ENCODE measurements at regions not wholly inside any gene's neighbourhood (a gene's known extent, or its start where the extent isn't known, plus 50 kb on each side); places are given as distances from the start of the nearest gene placed in this dataset.

- peaks cover 33% of the 10 kb centered on the region for H3K4me1 ChIP-seq (replicated peaks; ENCODE audit: insufficient read depth)
- H2AFZ ChIP-seq: peak overlapping the region; percentile 55; the same call in 1 of the 2 replicates
- peak overlapping the region; percentile 46 for H3K4me2 ChIP-seq
- no peaks in the 10 kb centered on the region for H4K20me1 ChIP-seq (ENCODE audit: insufficient read depth)
- intact Hi-C loops (cut with micrococcal nuclease; ENCODE audit: unreplicated experiment): loop anchor here (1.0 kb wide), 2 partner anchors 30 to 86 kb away; no protein-coding TSS in a partner anchor
- TF ChIP-seq CTCF (conservative IDR thresholded peaks at IDR 0.05): no peak
- TF ChIP-seq EZH2 (IDR thresholded peaks at IDR 0.05; ENCODE audit: low read depth): no peak
- peak; percentile 75 to 93 for DNase-seq
- no TSS peak for BruUV-seq (replicated peaks)
- peaks cover 23% of the 10 kb centered on the region for H3F3A ChIP-seq (ENCODE audit: insufficient read depth, low read depth)
- H3K27me3 ChIP-seq (ENCODE audit: insufficient read depth, low read depth): no peaks in the 10 kb centered on the region
- no peaks in the 10 kb centered on the region for H3K9me3 ChIP-seq (ENCODE audit: insufficient read depth, low read depth)
- ChIA-PET CTCF (interaction anchor here (0.6 to 1.3 kb wide), 2 partner anchors 53 to 196 kb away, joined by 3 to 6 read pairs; no protein-coding TSS in a partner anchor), POLR2A (ENCODE audit: unreplicated experiment) (interaction anchor here (0.6 to 0.7 kb wide), 3 partner anchors 26 to 338 kb away, joined by 3 to 7 read pairs (median 3); no protein-coding TSS in a partner anchor)
- H3K9me2 ChIP-seq (ENCODE audit: insufficient read depth): no peaks in the 10 kb centered on the region
- no peak overlapping the region for H3K4me3 ChIP-seq
- H3K79me2 ChIP-seq (ENCODE audit: low read depth): no peaks in the 10 kb centered on the region
- peak overlapping the region; percentile 71 for H3K27ac ChIP-seq
- no peaks in the 10 kb centered on the region for H3K36me3 ChIP-seq (ENCODE audit: low read depth)
Measured at GRCh38 chr20:53839423-53840176, 230.8 kb downstream of the BCAS1 start.

DNA sequence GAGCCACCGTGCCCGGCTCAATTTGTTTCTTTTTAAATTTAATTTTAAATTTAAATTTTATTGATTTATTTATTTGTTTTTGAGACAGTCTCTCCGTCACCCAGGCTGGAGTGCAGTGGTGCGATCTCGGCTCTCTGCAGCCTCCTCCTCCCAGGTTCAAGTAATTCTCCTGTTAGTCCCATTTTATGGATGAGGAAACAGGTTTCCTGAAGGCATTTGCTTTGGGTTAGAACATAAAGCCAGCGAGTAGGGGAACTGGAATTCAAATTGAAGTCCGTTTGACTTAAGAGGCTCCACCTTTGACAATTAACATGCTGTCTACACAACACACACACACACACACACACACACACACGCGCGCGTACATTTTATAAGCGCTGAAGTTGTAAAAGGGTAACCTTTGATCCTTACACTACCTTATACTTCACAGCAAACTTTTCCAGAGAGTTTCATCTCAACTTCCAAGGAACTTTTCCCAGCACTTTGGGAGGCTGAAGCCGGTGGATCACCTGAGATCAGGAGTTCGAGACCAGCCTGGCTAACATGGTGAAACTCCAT, 232.0 kb downstream of the BCAS1 start:
- intact Hi-C loops (cut with micrococcal nuclease; ENCODE audit: unreplicated experiment): no loop called here
- Histone ChIP-seq H2AFZ (no peak overlapping the region), H3F3A (ENCODE audit: insufficient read depth, low read depth) (peaks cover 23% of the 10 kb centered on the region), H3K9me3 (ENCODE audit: insufficient read depth, low read depth) (0 out of 2 replicates have a peak, but pooled peaks cover 1% of the 10 kb centered on the region), H3K79me2 (ENCODE audit: low read depth) (no peaks in the 10 kb centered on the region), H3K27me3 (ENCODE audit: insufficient read depth, low read depth) (no peaks in the 10 kb centered on the region), H3K4me1 (replicated peaks; ENCODE audit: insufficient read depth) (peaks cover 39% of the 10 kb centered on the region), H3K9me2 (ENCODE audit: insufficient read depth) (no peaks in the 10 kb centered on the region), H4K20me1 (ENCODE audit: insufficient read depth) (no peaks in the 10 kb centered on the region), H3K27ac (peak overlapping the region; percentile 71; the same call in 1 of the 2 replicates), H3K4me3 (no peak overlapping the region), H3K4me2 (no peak overlapping the region), H3K36me3 (ENCODE audit: low read depth) (no peaks in the 10 kb centered on the region)
- BruUV-seq (replicated peaks): no TSS peak
- TF ChIP-seq EZH2 (IDR thresholded peaks at IDR 0.05; ENCODE audit: low read depth) (no peak), CTCF (conservative IDR thresholded peaks at IDR 0.05) (no peak)
- POLR2A ChIA-PET (ENCODE audit: unreplicated experiment): no interaction called here
- CTCF ChIA-PET: interaction anchor here (0.6 kb wide), 1 partner anchor 10 kb away, joined by 11 read pairs; no protein-coding TSS in a partner anchor
- DNase-seq: no peak

- DNase-seq: peak in 1 of 2 experiments; percentile 52
- BruUV-seq (replicated peaks): no TSS peak
- peaks cover 39% of the 10 kb centered on the region for H3K4me1 ChIP-seq (replicated peaks; ENCODE audit: insufficient read depth)
- POLR2A ChIA-PET (ENCODE audit: unreplicated experiment): no interaction called here
- peaks cover 23% of the 10 kb centered on the region for H3F3A ChIP-seq (ENCODE audit: insufficient read depth, low read depth)
- H3K9me2 ChIP-seq (ENCODE audit: insufficient read depth): no peaks in the 10 kb centered on the region
- H4K20me1 ChIP-seq (ENCODE audit: insufficient read depth): no peaks in the 10 kb centered on the region
- TF ChIP-seq EZH2 (IDR thresholded peaks at IDR 0.05; ENCODE audit: low read depth) (no peak), CTCF (conservative IDR thresholded peaks at IDR 0.05) (no peak)
- peaks cover 7% of the 10 kb centered on the region; the same call in 1 of the 2 replicates for H3K9me3 ChIP-seq (ENCODE audit: insufficient read depth, low read depth)
- H3K4me2 ChIP-seq: no peak overlapping the region
- no peak overlapping the region for H3K4me3 ChIP-seq
- CTCF ChIA-PET: no interaction called here
- intact Hi-C loops (cut with micrococcal nuclease; ENCODE audit: unreplicated experiment): no loop called here
- H2AFZ ChIP-seq: no peak overlapping the region
- H3K27me3 ChIP-seq (ENCODE audit: insufficient read depth, low read depth): no peaks in the 10 kb centered on the region
- H3K27ac ChIP-seq: no peak overlapping the region
- H3K79me2 ChIP-seq (ENCODE audit: low read depth): no peaks in the 10 kb centered on the region
- no peaks in the 10 kb centered on the region for H3K36me3 ChIP-seq (ENCODE audit: low read depth)
Measured at GRCh38 chr20:53837126-53837826, 233.1 kb downstream of the BCAS1 start.
